K562 (cell line): ENCODE measurements at regions not wholly inside any gene's neighbourhood (a gene's known extent, or its start where the extent isn't known, plus 50 kb on each side); places are given as distances from the start of the nearest gene placed in this dataset.

Source experiments
- NELFE ChIP-seq: IDR thresholded peaks from 2 replicates; pipeline ENCODE4 v1.6.1; 2011; ENCODE audit warnings: mild to moderate bottlenecking; ENCODE audit not compliant: insufficient read depth, insufficient read length
- POLR3G ChIP-seq: IDR thresholded peaks from 2 replicates; pipeline ENCODE4 v1.6.1; 2011; ENCODE audit not compliant: insufficient read length, insufficient replicate concordance; ENCODE audit errors: extremely low read depth
- RBM17 ChIP-seq: fragments of 200-400 bp; formaldehyde crosslinking; IDR thresholded peaks from 2 replicates; pipeline ENCODE4 v1.6.1; 2017; ENCODE audit warnings: low read depth, mild to moderate bottlenecking, low read length, borderline replicate concordance
- REST ChIP-seq, 2 experiments: fragments of 450-650 bp; formaldehyde crosslinking in 1 of 2; IDR thresholded peaks; 2 replicates each; pipeline versions ENCODE4 v1.4.0 to v1.6.1; 2014 to 2020; ENCODE audit warnings: mild to moderate bottlenecking in 2 of 2, borderline replicate concordance in 1 of 2, low read depth in 1 of 2
- ZBTB49 ChIP-seq: sonication (generic); formaldehyde crosslinking; IDR thresholded peaks from 2 replicates; pipeline ENCODE4 v1.8.0; 2022; ENCODE audit warnings: missing genetic modification reagents, mild to moderate bottlenecking, borderline replicate concordance

- TF ChIP-seq REST (IDR thresholded peaks at IDR 0.05; ENCODE audit: borderline replicate concordance) (no peak), REST (CRISPR knock-in tag; IDR thresholded peaks at IDR 0.05; ENCODE audit: low read depth) (no peak), NELFE (no peak), ZBTB49 (CRISPR knock-in tag) (no peak), RBM17 (no peak), POLR3G (no peak)
- TF ChIP-seq, all 486 proteins: peak for 0
These were observed 494.1 kb downstream of the SH2D4B start (continued) for GRCh38 chr10:81031774-81032173.
